Progenitor cell of endocrine pancreas (in vitro differentiated cells): ENCODE measurements at regions not wholly inside any gene's neighbourhood (a gene's known extent, or its start where the extent isn't known, plus 50 kb on each side); places are given as distances from the start of the nearest gene placed in this dataset.
A peak's percentile ranks its signal among the peaks of the same experiment; 100 is the strongest.

Experiments used
- DNase-seq: peaks from one replicate; pipeline ENCODE4 v3.0.0; 2021; ENCODE audit warnings: low spot score; ENCODE audit not compliant: unreplicated experiment
- H3K27ac Mint-ChIP-seq: 2 replicates; pipeline ENCODE4 v1.8.0; 2021; ENCODE audit warnings: mild to moderate bottlenecking, moderate library complexity, mixed read lengths
- H3K27me3 Mint-ChIP-seq: 2 replicates; pipeline ENCODE4 v1.8.0; 2021; ENCODE audit warnings: mixed read lengths
- H3K36me3 Mint-ChIP-seq: 2 replicates; pipeline ENCODE4 v1.8.0; 2022; ENCODE audit warnings: mixed read lengths; ENCODE audit not compliant: insufficient read depth
- H3K4me1 Mint-ChIP-seq: 2 replicates; pipeline ENCODE4 v1.8.0; 2021; ENCODE audit warnings: low read depth, mixed read lengths
- H3K4me3 Mint-ChIP-seq: 2 replicates; pipeline ENCODE4 v1.8.0; 2021; ENCODE audit warnings: low read depth, mild to moderate bottlenecking, moderate library complexity, mixed read lengths
- H3K9me3 Mint-ChIP-seq: 2 replicates; pipeline ENCODE4 v1.8.0; 2021; ENCODE audit warnings: low read depth, mixed read lengths
- CTCF ChIP-seq: fragments of 200-600 bp; sonication (generic); IDR thresholded peaks from one replicate; pipeline ENCODE4 v1.5.0; 2021; ENCODE audit warnings: antibody characterized with exemption, mild to moderate bottlenecking; ENCODE audit not compliant: unreplicated experiment

- DNase-seq: no peak
- Mint-ChIP-seq H3K9me3 (peaks cover 5% of the 10 kb centered on the region), H3K4me3 (no peak overlapping the region), H3K27me3 (peaks cover 2% of the 10 kb centered on the region), H3K4me1 (no peaks in the 10 kb centered on the region), H3K36me3 (peaks cover 2% of the 10 kb centered on the region), H3K27ac (no peak overlapping the region)
- no peak for TF ChIP-seq CTCF
These were observed 167.4 kb downstream of the TMEM26 start for GRCh38 chr10:61285749-61286148.

GRCh38 chr10:61284222-61284890 lies 168.8 kb downstream of the TMEM26 start:
- peak; percentile 82 for TF ChIP-seq CTCF
- Mint-ChIP-seq H3K36me3 (no peaks in the 10 kb centered on the region), H3K27me3 (peaks cover 2% of the 10 kb centered on the region), H3K4me3 (no peak overlapping the region), H3K27ac (no peak overlapping the region), H3K4me1 (no peaks in the 10 kb centered on the region), H3K9me3 (no peaks in the 10 kb centered on the region)
- no peak for DNase-seq

DNA sequence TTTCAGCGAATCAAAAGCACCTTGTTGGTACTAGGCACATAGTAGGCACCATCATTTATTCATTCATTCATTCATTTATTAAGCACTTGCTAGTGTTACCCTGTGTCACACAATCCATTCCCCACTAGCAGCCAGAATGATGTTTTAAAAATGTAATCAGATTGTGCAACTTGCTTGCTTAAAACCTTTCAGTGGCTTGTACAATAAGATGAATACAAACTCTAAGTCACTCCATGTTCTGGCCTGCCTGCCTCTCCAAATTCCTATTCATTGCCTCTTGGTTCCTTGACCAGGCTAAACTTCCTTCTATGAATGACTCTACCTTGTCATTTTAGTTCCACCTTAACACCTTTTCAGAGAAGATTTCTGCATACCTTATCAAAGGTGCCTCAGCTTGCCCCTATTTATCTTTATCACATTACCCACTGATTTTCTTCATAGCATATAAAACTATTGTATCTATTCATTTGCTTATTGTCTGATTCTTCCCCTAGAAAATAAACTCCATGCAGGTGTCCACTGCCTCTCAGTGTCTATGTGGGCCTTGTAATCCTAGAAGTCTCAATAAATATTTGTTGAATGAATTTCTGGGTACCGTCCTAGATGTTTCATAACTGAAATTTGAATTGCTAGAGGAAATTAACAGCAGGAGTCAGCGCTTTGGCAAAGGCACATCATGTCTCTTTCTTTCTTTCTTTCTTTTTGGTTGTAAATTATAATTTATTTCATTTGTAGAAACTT lies 169.5 kb downstream of the TMEM26 start:
- Mint-ChIP-seq H3K27ac (no peak overlapping the region), H3K9me3 (no peaks in the 10 kb centered on the region), H3K4me3 (no peak overlapping the region), H3K4me1 (no peaks in the 10 kb centered on the region), H3K36me3 (no peaks in the 10 kb centered on the region), H3K27me3 (peaks cover 2% of the 10 kb centered on the region)
- DNase-seq: no peak
- no peak for TF ChIP-seq CTCF

- H3K9me3 Mint-ChIP-seq: no peaks in the 10 kb centered on the region
- no peaks in the 10 kb centered on the region for H3K36me3 Mint-ChIP-seq
- no peak overlapping the region for H3K27ac Mint-ChIP-seq
- H3K4me3 Mint-ChIP-seq: no peak overlapping the region
- no peak for DNase-seq
- TF ChIP-seq CTCF: no peak
- H3K4me1 Mint-ChIP-seq: no peaks in the 10 kb centered on the region
- peaks cover 2% of the 10 kb centered on the region for H3K27me3 Mint-ChIP-seq
These were observed 170.1 kb downstream of the TMEM26 start for GRCh38 chr10:61283066-61283465.

GRCh38 chr10:61280303-61280702 lies 172.9 kb downstream of the TMEM26 start:
- H3K4me1 Mint-ChIP-seq: no peaks in the 10 kb centered on the region
- no peak overlapping the region for H3K27ac Mint-ChIP-seq
- H3K4me3 Mint-ChIP-seq: no peak overlapping the region
- TF ChIP-seq CTCF: no peak
- no peaks in the 10 kb centered on the region for H3K9me3 Mint-ChIP-seq
- peaks cover 2% of the 10 kb centered on the region for H3K27me3 Mint-ChIP-seq
- DNase-seq: no peak
- H3K36me3 Mint-ChIP-seq: no peaks in the 10 kb centered on the region
